Spleen (tissue), 11 donors: ENCODE measurements at regions not wholly inside any gene's neighbourhood (a gene's known extent, or its start where the extent isn't known, plus 50 kb on each side); places are given as distances from the start of the nearest gene placed in this dataset.
A peak's percentile ranks its signal among the peaks of the same experiment; 100 is the strongest.

Source experiments
- DNase-seq: peaks from one replicate; pipeline ENCODE4 v3.0.0-alpha.2; 2020
- H3K27ac ChIP-seq, 8 donors: fragments of 200-600 bp; sonication (generic) in 7 of 8; 1 replicate in 4 of 8; 2 replicates in 4 of 8; pipeline versions ENCODE4 v1.5.0 to v1.8.0; 2016 to 2021; ENCODE audit warnings: inconsistent platforms in 4 of 8, mild to moderate bottlenecking in 4 of 8, moderate library complexity in 1 of 8
- H3K27me3 ChIP-seq, 7 donors: fragments of 200-600 bp; sonication (generic) in 6 of 7; replicated peaks in 1 of 7; 1 replicate in 4 of 7; 2 replicates in 3 of 7; pipeline versions ENCODE4 v1.5.0 to v1.8.0; 2016 to 2021; ENCODE audit warnings: inconsistent platforms in 3 of 7, mild to moderate bottlenecking in 1 of 7
- H3K36me3 ChIP-seq, 6 donors: fragments of 200-600 bp; sonication (generic) in 5 of 6; 1 replicate in 4 of 6; 2 replicates in 2 of 6; pipeline versions ENCODE4 v1.5.0 to v1.8.0; 2016 to 2021; ENCODE audit warnings: inconsistent platforms in 2 of 6
- H3K4me1 ChIP-seq, 6 donors: fragments of 200-600 bp; sonication (generic) in 5 of 6; 1 replicate in 3 of 6; 2 replicates in 3 of 6; pipeline versions ENCODE4 v1.5.0 to v1.8.0; 2016 to 2021; ENCODE audit warnings: inconsistent platforms in 3 of 6
- H3K4me3 ChIP-seq, 8 donors: fragments of 200-600 bp; sonication (generic) in 7 of 8; 1 replicate in 4 of 8; 2 replicates in 4 of 8; pipeline versions ENCODE4 v1.5.0 to v1.8.0; 2016 to 2021; ENCODE audit warnings: inconsistent platforms in 4 of 8, mild to moderate bottlenecking in 4 of 8, moderate library complexity in 2 of 8
- H3K9me3 ChIP-seq, 8 donors: fragments of 200-600 bp; sonication (generic) in 7 of 8; 1 replicate in 4 of 8; 2 replicates in 4 of 8; pipeline versions ENCODE4 v1.5.0 to v1.8.0; 2016 to 2021; ENCODE audit warnings: inconsistent platforms in 4 of 8
- CTCF ChIP-seq, 11 experiments: fragments of 200-600 bp in 7 of 11; fragments of 450-650 bp in 4 of 11; sonication (generic) in 4 of 11; IDR thresholded peaks in 8 of 11; conservative IDR thresholded peaks in 3 of 11; 1 replicate in 7 of 11; 2 replicates in 4 of 11; pipeline versions ENCODE4 v1.4.0 to v1.8.0; 2016 to 2021; ENCODE audit warnings: antibody characterized with exemption in 11 of 11, inconsistent platforms in 4 of 11, mild to moderate bottlenecking in 1 of 11
- POLR2A ChIP-seq, 3 donors: fragments of 450-650 bp; IDR thresholded peaks; one replicate each; pipeline ENCODE4 v1.5.1; 2017; ENCODE audit warnings: antibody characterized with exemption in 3 of 3, mild to moderate bottlenecking in 1 of 3
- POLR2AphosphoS5 ChIP-seq, 3 donors: sonication (generic); formaldehyde crosslinking; IDR thresholded peaks; one replicate each; pipeline ENCODE4 v1.5.1; 2017; ENCODE audit warnings: antibody characterized with exemption in 3 of 3
- WGBS, 5 donors: extraction: QIAGEN DNeasy Blood & Tissue Kit in 3 of 5; methylation state at CpG; one replicate each; pipeline versions ENCODE4 v1.1.5 to v1.1.7; 2013 to 2018; 5-methylcytosine and 5-hydroxymethylcytosine counted together
- intact Hi-C: fragments of 100-400 bp; cut with DNase I; formaldehyde crosslinking; loops from one replicate; pipeline ENCODE4 v1.15.0; 2023; ENCODE audit warnings: low total_unique reads
- donor health status: healthy with polysubstance abuse.
- donor health status: DM: no; HTN: no; CAD: no; lungs with moderate emphysema.
- donor health status: DM: no; HTN: no; CAD: no.
- donor health status: Bipolar disorder and iron deficiency.
- donor health status: healthy.
- donor health status: DM: no; HTN: no; CAD: no.
- donor health status: DM: yes; HTN: yes; CAD: no.

- Histone ChIP-seq H3K36me3 (no peaks in the 10 kb centered on the region), H3K27ac (no peak overlapping the region), H3K4me3 (no peak overlapping the region), H3K27me3 (peaks cover 0 to 29% (median 0%) of the 10 kb centered on the region in 7 donors), H3K9me3 (no peaks in the 10 kb centered on the region), H3K4me1 (peaks cover 0 to 16% (median 13%) of the 10 kb centered on the region in 6 donors)
- TF ChIP-seq POLR2A (IDR thresholded peaks at IDR 0.05) (no peak), POLR2AphosphoS5 (IDR thresholded peaks at IDR 0.05) (no peak), CTCF (IDR thresholded peaks at IDR 0.05 in 8 of 11, conservative IDR thresholded peaks at IDR 0.05 in 3 of 11) (no peak)
- 71 to 78% (median 73%) methylated on average over 5 of the region's 5 CpGs for WGBS, 5 donors
- intact Hi-C loops: no loop called here
- DNase-seq: peak; percentile 59
Measured at GRCh38 chr10:71042699-71043098, 154.3 kb upstream of the PCBD1 start.

- DNase-seq: peak; percentile 35
- Histone ChIP-seq H3K27ac (no peak overlapping the region), H3K4me3 (no peak overlapping the region), H3K4me1 (peaks cover 0 to 17% (median 13%) of the 10 kb centered on the region in 6 donors), H3K36me3 (no peaks in the 10 kb centered on the region), H3K9me3 (no peaks in the 10 kb centered on the region), H3K27me3 (peaks cover 0 to 29% (median 0%) of the 10 kb centered on the region in 7 donors)
- WGBS, 5 donors: 82 to 93% (median 85%) methylated on average over 3 to 4 of the region's 4 CpGs
- intact Hi-C loops: no loop called here
- TF ChIP-seq POLR2A (IDR thresholded peaks at IDR 0.05) (no peak), POLR2AphosphoS5 (IDR thresholded peaks at IDR 0.05) (no peak), CTCF (IDR thresholded peaks at IDR 0.05 in 8 of 11, conservative IDR thresholded peaks at IDR 0.05 in 3 of 11) (no peak)
Measured at GRCh38 chr10:71043858-71044257, 155.5 kb upstream of the PCBD1 start.

GRCh38 chr10:71044720-71045119, 156.4 kb upstream of the PCBD1 start:
- TF ChIP-seq CTCF (IDR thresholded peaks at IDR 0.05 in 8 of 11, conservative IDR thresholded peaks at IDR 0.05 in 3 of 11) (no peak), POLR2A (IDR thresholded peaks at IDR 0.05) (no peak), POLR2AphosphoS5 (IDR thresholded peaks at IDR 0.05) (no peak)
- Histone ChIP-seq H3K9me3 (no peaks in the 10 kb centered on the region), H3K4me1 (peaks cover 0 to 24% (median 15%) of the 10 kb centered on the region in 6 donors), H3K36me3 (no peaks in the 10 kb centered on the region), H3K27me3 (peaks cover 0 to 26% (median 0%) of the 10 kb centered on the region in 7 donors), H3K4me3 (no peak overlapping the region), H3K27ac (no peak overlapping the region)
- intact Hi-C loops: no loop called here
- 82 to 94% (median 86%) methylated on average over 6 to 7 of the region's 7 CpGs for WGBS, 5 donors
- no peak for DNase-seq

GRCh38 chr10:71045204-71045809, 156.9 kb upstream of the PCBD1 start:
- Histone ChIP-seq H3K27ac (no peak overlapping the region), H3K27me3 (peaks cover 0 to 20% (median 0%) of the 10 kb centered on the region in 7 donors), H3K4me1 (peaks cover 0 to 24% (median 15%) of the 10 kb centered on the region in 6 donors), H3K4me3 (no peak overlapping the region), H3K36me3 (no peaks in the 10 kb centered on the region), H3K9me3 (no peaks in the 10 kb centered on the region)
- TF ChIP-seq POLR2A (IDR thresholded peaks at IDR 0.05) (no peak), POLR2AphosphoS5 (IDR thresholded peaks at IDR 0.05) (peak in 1 of 3 donors; percentile 60)
- intact Hi-C loops: no loop called here
- 46 to 65% (median 54%) methylated on average over 9 to 10 of the region's 10 CpGs for WGBS, 5 donors
- peak; percentile 71 for DNase-seq
